ENCODE measurements at regions not wholly inside any gene's neighbourhood (a gene's known extent, or its start where the extent isn't known, plus 50 kb on each side); places are given as distances from the start of the nearest gene placed in this dataset.
"Not testable (repeated sequence)": the region's sequence is repeated elsewhere in the genome, so short reads cannot be mapped to it uniquely, and the experiment has no call there.

DNA sequence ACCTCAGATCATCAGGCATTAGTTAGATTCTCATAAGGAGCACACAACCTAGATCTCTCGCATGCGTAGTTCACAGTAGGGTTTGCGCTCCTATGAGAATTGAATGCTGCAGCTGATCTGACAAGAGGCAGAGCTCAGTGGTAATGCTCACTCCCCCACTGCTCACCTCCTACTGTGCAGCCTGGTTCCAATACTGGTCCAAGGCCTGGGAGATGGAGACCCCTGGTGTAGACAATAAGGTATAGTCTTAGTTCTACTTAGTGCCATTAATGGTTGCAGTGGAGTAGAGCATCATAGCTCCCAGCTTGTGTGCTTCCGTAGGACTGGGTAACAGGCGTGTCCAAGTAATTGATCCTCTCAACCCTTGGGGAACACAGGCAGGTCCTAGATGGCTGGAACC lies 70.4 kb upstream of the ANKRD55 start:
- DNase-seq (ENCODE audit: low read depth in 2 of 2) = peak in 1 of 2 donors; percentile 15

DNA sequence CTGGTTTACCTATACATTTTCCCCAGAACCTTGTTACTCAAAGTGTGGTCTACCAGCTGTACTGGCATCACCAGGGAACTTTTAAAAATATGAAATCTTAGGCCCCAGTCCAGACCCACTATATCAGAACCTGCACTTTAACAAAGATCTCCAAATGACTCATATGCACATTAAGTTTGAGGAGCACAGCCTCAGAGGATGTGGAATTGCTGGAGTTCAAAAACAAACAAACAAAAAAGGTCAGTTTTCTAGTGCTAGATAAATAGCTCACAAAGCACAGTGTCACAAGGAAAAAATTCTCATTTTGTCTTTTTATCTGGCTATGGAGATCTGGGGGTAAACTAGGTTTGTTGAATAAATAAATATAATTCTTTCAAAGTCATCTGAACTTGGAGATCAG lies 68.9 kb upstream of the ANKRD55 start:
- peak in 1 of 2 donors; percentile 42 for DNase-seq (ENCODE audit: low read depth in 2 of 2)

DNA sequence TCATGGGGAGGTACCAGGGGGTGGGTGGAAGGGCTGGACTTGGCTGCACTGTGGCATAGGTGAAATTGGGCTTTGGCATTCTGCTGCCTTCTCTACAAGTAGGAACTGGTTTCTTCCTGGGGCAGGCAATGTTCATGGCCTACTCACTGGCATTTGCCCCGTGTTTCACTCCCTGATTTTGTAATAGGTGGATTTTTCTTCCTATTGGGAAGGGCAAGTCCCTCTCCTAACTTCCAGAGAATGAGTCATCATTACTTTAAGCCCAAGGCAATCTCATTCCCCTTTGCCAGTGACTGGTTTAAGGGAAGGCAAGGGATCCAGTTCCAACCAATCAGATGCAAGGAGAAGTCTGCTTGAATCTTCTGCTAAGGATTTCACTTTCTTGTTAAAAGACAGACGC lies 67.9 kb upstream of the ANKRD55 start:
- no peak for DNase-seq (ENCODE audit: low read depth in 2 of 2)

DNA sequence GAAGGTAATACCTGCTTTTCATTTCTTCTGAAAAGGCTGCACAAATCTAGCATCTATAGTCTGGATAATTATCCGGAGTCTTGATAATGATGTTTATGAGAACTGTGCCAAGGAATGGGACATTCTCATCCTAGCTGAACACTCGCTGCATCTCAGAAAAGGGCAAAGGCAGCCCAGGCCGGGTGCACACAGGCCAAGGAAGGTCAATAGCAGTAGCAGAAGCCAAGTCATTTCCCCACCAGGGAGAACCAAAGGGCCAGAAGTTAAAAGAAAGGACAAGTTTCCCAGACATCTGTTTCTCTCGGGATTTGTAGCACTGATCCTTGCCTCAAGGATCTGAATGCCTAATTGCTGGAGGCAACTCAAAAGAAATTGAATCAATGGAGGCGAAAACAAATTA lies 66.1 kb upstream of the ANKRD55 start:
- DNase-seq (ENCODE audit: low read depth in 2 of 2) = no peak

- DNase-seq (ENCODE audit: low read depth in 2 of 2) = no peak
These were observed 65.4 kb upstream of the ANKRD55 start for GRCh38 chr5:56298336-56299090.

DNA sequence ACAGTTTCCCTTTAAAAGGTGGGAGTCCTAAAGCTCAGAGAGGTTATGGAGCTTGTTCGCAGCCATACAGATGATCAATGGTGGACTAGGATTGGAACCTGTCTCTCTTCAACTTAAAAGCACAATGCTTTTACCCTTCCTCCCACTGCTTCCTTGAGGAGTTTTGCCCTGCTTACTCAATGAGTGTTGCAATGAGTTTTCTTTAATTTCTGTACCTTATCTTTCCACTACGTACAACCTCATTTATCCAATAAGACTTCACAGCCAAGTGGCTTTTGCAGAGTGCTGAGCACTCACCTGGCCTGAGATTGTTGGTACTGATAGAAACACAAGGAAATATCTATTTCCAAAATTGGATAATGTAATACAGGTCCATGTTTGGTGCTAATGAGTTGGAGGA lies 64.7 kb upstream of the ANKRD55 start:
- DNase-seq (ENCODE audit: low read depth in 2 of 2) = no peak

- not testable (repeated sequence) for DNase-seq (ENCODE audit: low read depth in 2 of 2)
These were observed 62.2 kb upstream of the ANKRD55 start for GRCh38 chr5:56295311-56295710.

GRCh38 chr5:56294354-56294753 lies 61.2 kb upstream of the ANKRD55 start:
- DNase-seq (ENCODE audit: low read depth in 2 of 2) = no peak

DNA sequence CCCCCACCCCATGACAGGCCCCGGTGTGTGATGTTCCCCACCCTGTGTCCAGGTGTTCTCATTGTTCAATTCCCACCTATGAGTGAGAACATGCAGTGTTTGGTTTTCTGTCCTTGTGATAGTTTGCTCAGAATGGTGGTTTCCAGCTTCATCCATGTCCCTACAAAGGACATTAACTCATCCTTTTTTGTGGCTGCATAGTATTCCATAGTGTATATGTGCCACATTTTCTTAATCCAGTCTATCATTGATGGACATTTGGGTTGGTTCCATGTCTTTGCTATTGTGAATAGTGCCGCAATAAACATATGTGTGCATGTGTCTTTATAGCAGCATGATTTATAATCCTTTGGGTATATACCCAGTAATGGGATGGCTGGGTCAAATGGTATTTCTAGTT lies 59.7 kb upstream of the ANKRD55 start:
- not testable (repeated sequence) for DNase-seq (ENCODE audit: low read depth in 2 of 2)

DNA sequence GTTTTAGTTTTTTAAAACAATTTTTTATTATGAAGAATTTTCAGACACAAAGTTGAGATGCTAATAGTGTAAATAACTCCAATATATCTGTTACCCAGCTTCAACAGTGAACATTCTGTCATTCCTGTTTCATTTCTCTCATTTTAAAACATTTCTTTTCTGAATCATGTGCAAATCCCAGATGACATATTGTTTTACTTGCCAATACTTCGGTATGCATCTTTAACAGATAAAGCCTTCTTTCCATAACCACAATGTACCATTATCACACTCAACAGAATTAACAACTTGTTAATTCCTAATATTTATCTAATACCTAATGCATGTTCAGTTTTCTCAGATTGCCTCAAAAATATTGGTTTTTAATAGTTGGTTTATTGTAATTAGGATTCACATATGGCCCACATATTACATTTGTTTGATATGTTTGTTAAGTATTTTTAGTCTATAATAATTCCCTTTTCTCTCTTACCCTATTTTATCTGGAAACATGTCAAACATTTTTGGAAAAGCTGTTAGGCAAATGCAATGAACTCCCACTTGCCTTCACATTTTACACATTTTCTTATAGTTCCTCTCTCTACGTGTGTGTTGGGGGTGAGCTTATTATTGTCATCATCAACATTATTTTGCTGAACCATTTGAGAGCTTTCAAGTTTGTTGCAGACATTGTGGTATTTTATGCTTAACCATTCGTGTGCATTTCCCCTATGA lies 58.7 kb upstream of the ANKRD55 start:
- DNase-seq (ENCODE audit: low read depth in 2 of 2) = no peak

DNA sequence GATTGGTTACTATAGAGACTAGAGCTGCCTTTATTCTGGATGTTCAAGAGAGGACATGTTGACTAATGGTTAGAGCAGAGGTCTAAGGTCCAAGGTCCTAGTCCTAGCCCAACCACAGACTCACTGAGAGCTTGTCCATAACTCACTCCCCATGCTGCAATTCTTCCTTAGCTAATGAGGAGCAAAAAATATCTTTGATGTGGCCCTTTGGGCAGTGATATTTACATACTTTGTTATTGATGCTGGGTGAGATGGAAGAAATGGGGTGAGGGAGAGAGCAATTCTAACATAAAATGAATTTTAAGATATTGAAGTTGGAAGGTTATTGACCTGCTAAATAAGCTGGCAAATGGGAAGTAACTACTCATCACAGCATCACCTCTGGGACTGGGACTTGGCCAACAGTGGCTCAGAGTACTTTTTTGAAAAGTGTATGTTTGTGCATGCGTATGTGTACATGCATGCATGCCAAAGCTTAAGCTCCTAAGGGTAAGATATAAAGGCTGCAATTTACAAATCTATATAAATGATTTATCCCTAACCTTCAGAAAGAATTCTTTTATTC lies 58.0 kb upstream of the ANKRD55 start:
- DNase-seq (ENCODE audit: low read depth in 2 of 2) = no peak

DNA sequence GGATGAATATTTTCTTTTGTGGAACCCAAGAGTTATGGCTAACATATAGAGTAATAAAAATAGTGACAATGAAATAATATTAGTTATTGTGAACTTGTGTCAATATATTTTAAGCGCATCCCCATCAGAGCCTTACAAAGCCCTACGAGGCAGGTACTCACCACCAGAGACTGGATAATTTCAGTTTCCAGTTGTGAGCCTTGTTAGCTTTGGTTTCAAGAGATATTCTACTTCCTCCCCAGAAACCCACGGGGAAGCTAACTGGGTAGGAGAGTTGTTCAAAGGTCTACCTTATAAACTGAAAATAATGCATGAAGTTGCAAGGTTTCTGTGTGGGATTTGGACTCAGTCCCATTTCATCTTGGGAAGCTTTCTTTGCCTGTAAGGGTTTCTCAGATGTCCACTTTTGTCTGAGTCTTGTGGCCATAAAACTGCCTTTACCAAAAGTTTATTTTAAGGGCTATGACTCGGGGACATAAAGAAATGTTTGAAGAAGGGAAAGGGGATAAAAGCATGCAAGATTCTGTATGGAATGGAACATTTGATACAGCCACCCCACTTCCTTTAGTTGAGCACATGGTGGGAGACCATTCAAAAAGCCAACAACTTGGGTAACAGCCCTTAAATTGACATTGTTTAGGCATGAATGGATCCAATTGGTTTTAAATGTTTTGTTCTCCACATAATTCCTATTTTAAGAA lies 57.4 kb upstream of the ANKRD55 start:
- no peak for DNase-seq (ENCODE audit: low read depth in 2 of 2)

- no peak for DNase-seq (ENCODE audit: low read depth in 2 of 2)
These were observed 56.5 kb upstream of the ANKRD55 start for GRCh38 chr5:56289602-56289987.

DNA sequence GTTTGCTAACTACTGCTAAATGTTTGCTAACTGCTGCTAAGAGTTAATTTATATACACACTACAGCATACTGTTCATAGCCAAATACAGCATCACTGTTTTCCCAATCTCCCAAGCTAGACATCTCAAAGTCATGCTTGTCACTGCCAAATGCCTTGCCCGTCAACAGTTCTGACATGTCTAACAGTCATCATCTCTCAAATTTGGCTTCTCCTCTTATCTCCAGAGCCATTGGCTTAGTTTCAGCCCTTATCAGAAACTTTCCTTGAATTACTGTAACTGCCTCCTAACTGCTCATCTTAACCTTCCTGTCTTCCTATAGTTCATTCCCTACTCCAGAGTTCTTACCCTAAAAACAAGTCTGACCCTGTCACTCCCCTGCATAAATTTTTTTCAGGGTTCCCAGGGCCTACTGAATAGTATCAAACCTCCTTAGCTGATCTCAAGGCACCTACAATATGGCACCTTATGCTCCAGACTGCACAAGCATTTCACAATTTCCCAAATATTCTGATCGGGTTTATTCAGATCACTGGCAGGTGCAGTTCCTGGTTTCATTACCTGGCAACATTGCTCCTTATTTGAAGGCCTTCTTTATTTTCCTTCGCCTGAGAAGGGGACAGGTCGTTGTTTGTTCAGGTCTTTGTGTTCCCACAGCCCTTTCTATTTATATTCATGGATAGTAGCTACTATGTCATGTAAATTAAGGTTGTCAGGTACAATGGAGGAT lies 55.9 kb upstream of the ANKRD55 start:
- no peak for DNase-seq (ENCODE audit: low read depth in 2 of 2)

- no peak for DNase-seq (ENCODE audit: low read depth in 2 of 2)
These were observed 53.1 kb upstream of the ANKRD55 start for GRCh38 chr5:56286015-56286884.

DNA sequence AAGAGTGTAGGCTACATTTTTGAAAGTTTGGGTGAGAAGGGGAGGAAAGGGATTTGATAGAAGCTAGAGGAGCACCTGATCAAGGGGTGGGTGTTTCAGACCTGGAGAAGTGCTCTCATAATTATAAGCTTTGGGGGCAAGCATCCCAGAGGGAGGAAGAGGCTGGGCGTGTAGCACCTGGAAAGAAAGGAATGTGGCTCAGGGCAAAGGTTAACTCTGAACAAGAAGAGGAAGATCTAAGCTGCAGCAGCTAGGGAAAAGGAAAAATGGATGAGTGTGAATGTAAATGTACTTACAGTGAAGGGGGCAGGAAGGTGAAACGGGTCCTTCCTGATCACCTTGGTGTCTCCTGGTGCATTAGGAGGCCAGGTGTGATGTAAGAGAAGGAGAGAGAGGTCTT lies 49.8 kb upstream of the ANKRD55 start:
- DNase-seq (ENCODE audit: low read depth in 2 of 2) = no peak
